Testis (tissue), 2 donors: ENCODE measurements at regions not wholly inside any gene's neighbourhood (a gene's known extent, or its start where the extent isn't known, plus 50 kb on each side); places are given as distances from the start of the nearest gene placed in this dataset.

Source experiments
- POLR2A ChIP-seq: fragments of 450-650 bp; IDR thresholded peaks from one replicate; pipeline ENCODE4 v1.6.1; 2017; ENCODE audit warnings: antibody characterized with exemption, mild to moderate bottlenecking, moderate library complexity
- TF ChIP-seq, protein P1 (sequence below), 3 experiments: fragments of 450-650 bp in 2 of 3; fragments of 200-600 bp in 1 of 3; sonication (generic) in 1 of 3; IDR thresholded peaks; one replicate each; pipeline ENCODE4 v1.5.1; 2016 to 2019; ENCODE audit warnings: antibody characterized with exemption in 3 of 3, mild to moderate bottlenecking in 2 of 3, moderate library complexity in 1 of 3

DNA sequence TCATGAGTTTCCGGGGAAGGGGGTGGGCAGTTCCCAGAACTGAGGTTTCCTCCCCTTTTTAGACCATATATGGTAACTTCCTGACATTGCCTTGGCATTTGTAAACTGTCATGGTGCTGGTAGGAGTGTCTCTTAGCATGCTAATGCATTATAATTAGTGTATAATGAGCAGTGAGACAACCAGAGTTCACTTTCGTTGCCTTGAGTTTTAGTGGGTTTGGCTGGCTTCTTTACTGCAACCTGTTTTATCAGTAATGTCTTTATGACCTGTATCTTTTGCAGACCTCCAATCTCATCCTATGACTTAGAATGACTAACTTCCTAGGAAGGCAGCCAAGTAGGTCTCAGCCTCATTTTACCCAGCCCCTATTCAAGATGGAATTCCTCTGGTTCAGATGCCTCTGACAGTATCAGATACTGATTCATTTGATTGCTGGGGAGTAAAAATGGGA, 447.3 kb downstream of the XIRP2 start:
- TF ChIP-seq, protein P1, sequence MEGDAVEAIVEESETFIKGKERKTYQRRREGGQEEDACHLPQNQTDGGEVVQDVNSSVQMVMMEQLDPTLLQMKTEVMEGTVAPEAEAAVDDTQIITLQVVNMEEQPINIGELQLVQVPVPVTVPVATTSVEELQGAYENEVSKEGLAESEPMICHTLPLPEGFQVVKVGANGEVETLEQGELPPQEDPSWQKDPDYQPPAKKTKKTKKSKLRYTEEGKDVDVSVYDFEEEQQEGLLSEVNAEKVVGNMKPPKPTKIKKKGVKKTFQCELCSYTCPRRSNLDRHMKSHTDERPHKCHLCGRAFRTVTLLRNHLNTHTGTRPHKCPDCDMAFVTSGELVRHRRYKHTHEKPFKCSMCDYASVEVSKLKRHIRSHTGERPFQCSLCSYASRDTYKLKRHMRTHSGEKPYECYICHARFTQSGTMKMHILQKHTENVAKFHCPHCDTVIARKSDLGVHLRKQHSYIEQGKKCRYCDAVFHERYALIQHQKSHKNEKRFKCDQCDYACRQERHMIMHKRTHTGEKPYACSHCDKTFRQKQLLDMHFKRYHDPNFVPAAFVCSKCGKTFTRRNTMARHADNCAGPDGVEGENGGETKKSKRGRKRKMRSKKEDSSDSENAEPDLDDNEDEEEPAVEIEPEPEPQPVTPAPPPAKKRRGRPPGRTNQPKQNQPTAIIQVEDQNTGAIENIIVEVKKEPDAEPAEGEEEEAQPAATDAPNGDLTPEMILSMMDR (IDR thresholded peaks at IDR 0.05), result no peak
- TF ChIP-seq POLR2A, result no peak
